WTC11 (cell line): ENCODE measurements at regions not wholly inside any gene's neighbourhood (a gene's known extent, or its start where the extent isn't known, plus 50 kb on each side); places are given as distances from the start of the nearest gene placed in this dataset.
A peak's percentile ranks its signal among the peaks of the same experiment; 100 is the strongest.
"Not testable (repeated sequence)": the region's sequence is repeated elsewhere in the genome, so short reads cannot be mapped to it uniquely, and the experiment has no call there.

Experiments used
- ATAC-seq: fragments of 200-7000 bp; cut with Tn5 transposase; 2 replicates; pipeline ENCODE4 v1.10.0; 2021; ENCODE audit warnings: mild to moderate bottlenecking, moderate library complexity
- CTCF ChIA-PET: fragments of 300-600 bp; sonication (Branson Sonifier 250); formaldehyde crosslinking; loops from one replicate; lab custom pipeline; 2021; ENCODE audit warnings: antibody characterized with exemption; lab: Charles Lee
- POLR2A ChIA-PET: fragments of 350-600 bp; sonication (Branson Sonifier 250); formaldehyde crosslinking; loops from one replicate; lab custom pipeline; 2021; ENCODE audit warnings: antibody characterized with exemption; lab: Charles Lee
- DNase-seq: peaks from one replicate; pipeline ENCODE4 v3.0.0; 2021; ENCODE audit warnings: low spot score
- H3K27ac Mint-ChIP-seq: 2 replicates; pipeline ENCODE4 v1.8.0; 2021; ENCODE audit warnings: mixed read lengths
- H3K27me3 Mint-ChIP-seq: 2 replicates; pipeline ENCODE4 v1.8.0; 2021; ENCODE audit warnings: low read depth, mild to moderate bottlenecking, moderate library complexity, mixed read lengths
- H3K36me3 Mint-ChIP-seq: 2 replicates; pipeline ENCODE4 v1.8.0; 2021; ENCODE audit warnings: mixed read lengths
- H3K4me1 Mint-ChIP-seq: 2 replicates; pipeline ENCODE4 v1.8.0; 2022; ENCODE audit warnings: mixed read lengths
- H3K4me3 Mint-ChIP-seq: 2 replicates; pipeline ENCODE4 v1.8.0; 2021; ENCODE audit warnings: mild to moderate bottlenecking, moderate library complexity, mixed read lengths
- H3K9me3 Mint-ChIP-seq: 2 replicates; pipeline ENCODE4 v1.8.0; 2021; ENCODE audit warnings: mixed read lengths
- CREB1 ChIP-seq: sonication (generic); formaldehyde crosslinking; IDR thresholded peaks from 2 replicates; pipeline ENCODE4 v1.8.0; 2023; ENCODE audit warnings: mild to moderate bottlenecking, missing genetic modification reagents
- ESRRA ChIP-seq: sonication (generic); formaldehyde crosslinking; IDR thresholded peaks from 2 replicates; pipeline ENCODE4 v1.8.1; 2022; ENCODE audit warnings: mild to moderate bottlenecking, missing genetic modification reagents, borderline replicate concordance
- KAT7 ChIP-seq: sonication (generic); formaldehyde crosslinking; IDR thresholded peaks from 2 replicates; pipeline ENCODE4 v1.8.1; 2023; ENCODE audit warnings: missing genetic modification reagents, mild to moderate bottlenecking, borderline replicate concordance
- MYBL2 ChIP-seq: sonication (generic); formaldehyde crosslinking; IDR thresholded peaks from 2 replicates; pipeline ENCODE4 v1.8.1; 2023; ENCODE audit warnings: mild to moderate bottlenecking, moderate library complexity, missing genetic modification reagents
- NFATC4 ChIP-seq: fragments of 250-450 bp; sonication (Bioruptor Pico); IDR thresholded peaks from 2 replicates; pipeline ENCODE4 v1.9.0; 2021; ENCODE audit warnings: mild to moderate bottlenecking
- NR3C1 ChIP-seq: sonication (generic); formaldehyde crosslinking; conservative IDR thresholded peaks from 2 replicates; pipeline ENCODE4 v1.8.1; 2023; ENCODE audit warnings: low read depth, mild to moderate bottlenecking, missing genetic modification reagents
- SMAD4 ChIP-seq: sonication (generic); formaldehyde crosslinking; IDR thresholded peaks from 2 replicates; pipeline ENCODE4 v1.8.0; 2022; ENCODE audit warnings: mild to moderate bottlenecking, missing genetic modification reagents
- TCF7 ChIP-seq: sonication (generic); formaldehyde crosslinking; IDR thresholded peaks from 2 replicates; pipeline ENCODE4 v1.8.0; 2022; ENCODE audit warnings: mild to moderate bottlenecking, low read depth, missing genetic modification reagents, moderate library complexity
- TEAD1 ChIP-seq: sonication (generic); formaldehyde crosslinking; IDR thresholded peaks from 2 replicates; pipeline ENCODE4 v1.8.0; 2022; ENCODE audit warnings: mild to moderate bottlenecking, missing genetic modification reagents
- TP53 ChIP-seq: sonication (generic); formaldehyde crosslinking; IDR thresholded peaks from 2 replicates; pipeline ENCODE4 v1.8.1; 2023; ENCODE audit warnings: mild to moderate bottlenecking, missing genetic modification reagents
- ZNF138 ChIP-seq: sonication (generic); formaldehyde crosslinking; conservative IDR thresholded peaks from 2 replicates; pipeline ENCODE4 v1.8.1; 2022; ENCODE audit warnings: mild to moderate bottlenecking, moderate library complexity, missing genetic modification reagents
- ZNF317 ChIP-seq: sonication (generic); formaldehyde crosslinking; IDR thresholded peaks from 2 replicates; pipeline ENCODE4 v1.8.1; 2023; ENCODE audit warnings: low read depth, mild to moderate bottlenecking, moderate library complexity, missing genetic modification reagents, borderline replicate concordance
- TF ChIP-seq, protein P1 (sequence below): sonication (generic); formaldehyde crosslinking; IDR thresholded peaks from 2 replicates; pipeline ENCODE4 v1.8.0; 2022; ENCODE audit warnings: mild to moderate bottlenecking, missing genetic modification reagents
- TF ChIP-seq, protein P2 (sequence below): sonication (generic); formaldehyde crosslinking; conservative IDR thresholded peaks from 2 replicates; pipeline ENCODE4 v1.8.1; 2022; ENCODE audit warnings: mild to moderate bottlenecking, missing genetic modification reagents
- TF ChIP-seq, protein P3 (sequence below): sonication (generic); formaldehyde crosslinking; IDR thresholded peaks from 2 replicates; pipeline ENCODE4 v1.8.1; 2023; ENCODE audit warnings: mild to moderate bottlenecking, missing genetic modification reagents
- TF ChIP-seq, protein P4 (sequence below): fragments of 250-450 bp; sonication (Bioruptor Pico); conservative IDR thresholded peaks from 2 replicates; pipeline ENCODE4 v1.9.0; 2021; ENCODE audit warnings: mild to moderate bottlenecking
- TF ChIP-seq, protein P5 (sequence below): sonication (generic); formaldehyde crosslinking; IDR thresholded peaks from 2 replicates; pipeline ENCODE4 v1.8.1; 2022; ENCODE audit warnings: low read depth, mild to moderate bottlenecking, moderate library complexity, missing genetic modification reagents, borderline replicate concordance
- TF ChIP-seq, protein P6 (sequence below): sonication (generic); formaldehyde crosslinking; IDR thresholded peaks from 2 replicates; pipeline ENCODE4 v1.8.1; 2022; ENCODE audit warnings: missing genetic modification reagents, borderline replicate concordance
- TF ChIP-seq, protein P7 (sequence below): sonication (generic); formaldehyde crosslinking; IDR thresholded peaks from 2 replicates; pipeline ENCODE4 v1.8.0; 2022; ENCODE audit warnings: mild to moderate bottlenecking, missing genetic modification reagents

DNA sequence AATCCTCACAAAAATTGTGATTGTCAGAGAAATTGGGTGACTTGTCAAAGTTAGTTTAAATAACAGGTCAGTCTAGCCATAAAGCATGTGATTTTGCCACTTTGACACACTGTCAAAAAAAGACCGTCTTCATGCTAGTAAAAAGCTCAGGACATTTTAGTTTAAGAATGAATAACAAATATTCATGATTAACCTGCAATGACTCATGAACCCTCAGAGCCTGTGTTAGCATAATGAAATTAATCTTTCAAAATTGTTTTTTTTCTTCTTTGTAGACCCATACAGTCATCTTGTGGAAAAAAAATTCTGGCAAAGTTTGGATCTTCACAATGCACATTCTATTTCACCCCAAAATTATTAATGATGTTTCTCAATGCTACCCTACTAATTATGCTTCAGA lies 255.2 kb upstream of the POT1 start:
- peaks cover 6% of the 10 kb centered on the region for H3K4me1 Mint-ChIP-seq
- POLR2A ChIA-PET, result interaction anchor here (0.5 kb wide), 1 partner anchor 58 kb away, joined by 4 read pairs; no protein-coding TSS in a partner anchor

DNA sequence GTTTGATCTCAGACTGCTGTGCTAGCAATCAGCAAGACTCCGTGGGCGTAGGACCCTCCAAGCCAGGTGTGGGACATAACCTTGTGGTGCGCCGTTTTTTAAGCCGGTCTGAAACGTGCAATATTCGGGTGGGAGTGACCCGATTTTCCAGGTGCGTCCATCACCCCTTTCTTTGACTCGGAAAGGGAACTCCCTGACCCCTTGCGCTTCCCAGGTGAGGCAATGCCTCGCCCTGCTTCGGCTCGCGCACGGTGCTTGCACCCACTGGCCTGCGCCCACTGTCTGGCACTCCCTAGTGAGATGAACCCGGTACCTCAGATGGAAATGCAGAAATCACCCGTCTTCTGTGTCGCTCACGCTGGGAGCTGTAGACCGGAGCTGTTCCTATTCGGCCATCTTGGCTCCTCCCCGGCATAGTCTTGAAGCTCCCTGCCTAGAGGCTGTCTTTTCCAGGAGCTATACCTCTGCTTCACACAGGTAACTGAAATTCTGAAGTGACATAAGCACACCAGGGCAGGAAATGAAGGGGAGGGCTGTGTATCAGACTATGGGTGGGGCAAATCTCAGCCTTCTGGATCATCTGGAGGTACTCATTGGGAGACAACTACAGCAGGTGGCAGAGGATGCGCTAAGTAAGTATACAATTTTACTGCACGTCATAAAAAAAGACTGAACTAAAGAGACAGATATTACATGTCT lies 252.1 kb upstream of the POT1 start:
- Mint-ChIP-seq H3K36me3 (peaks cover 29% of the 10 kb centered on the region), H3K9me3 (peaks cover 26% of the 10 kb centered on the region), H3K4me3 (peak overlapping the region; percentile 56), H3K27ac (peak overlapping the region; percentile 63)
- peak; percentile 16 for DNase-seq
- H3K27me3 Mint-ChIP-seq, CTCF ChIA-PET, H3K4me1 Mint-ChIP-seq, POLR2A ChIA-PET: not testable (repeated sequence)
- peak; percentile 93 for ATAC-seq
- TF ChIP-seq, protein P1, sequence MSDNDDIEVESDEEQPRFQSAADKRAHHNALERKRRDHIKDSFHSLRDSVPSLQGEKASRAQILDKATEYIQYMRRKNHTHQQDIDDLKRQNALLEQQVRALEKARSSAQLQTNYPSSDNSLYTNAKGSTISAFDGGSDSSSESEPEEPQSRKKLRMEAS (CRISPR knock-in tag), result 0 out of 2 replicates have a peak, but pooled peaks have one; percentile 21

More for the DNA sequence above, 255.2 kb upstream of the POT1 start:
- Mint-ChIP-seq H3K9me3 (peaks cover 15% of the 10 kb centered on the region), H3K27me3 (no peaks in the 10 kb centered on the region), H3K27ac (no peak overlapping the region), H3K36me3 (peaks cover 17% of the 10 kb centered on the region)
- CTCF ChIA-PET, result no interaction called here
- ATAC-seq, result no peak
- no peak for DNase-seq
- no peak for TF ChIP-seq TP53 (CRISPR knock-in tag)
- TF ChIP-seq, protein P2, sequence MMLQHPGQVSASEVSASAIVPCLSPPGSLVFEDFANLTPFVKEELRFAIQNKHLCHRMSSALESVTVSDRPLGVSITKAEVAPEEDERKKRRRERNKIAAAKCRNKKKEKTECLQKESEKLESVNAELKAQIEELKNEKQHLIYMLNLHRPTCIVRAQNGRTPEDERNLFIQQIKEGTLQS, result no peak
- TF ChIP-seq NR3C1 (CRISPR knock-in tag), result no peak
- no peak for TF ChIP-seq ZNF317 (CRISPR knock-in tag)
- TF ChIP-seq, protein P3, sequence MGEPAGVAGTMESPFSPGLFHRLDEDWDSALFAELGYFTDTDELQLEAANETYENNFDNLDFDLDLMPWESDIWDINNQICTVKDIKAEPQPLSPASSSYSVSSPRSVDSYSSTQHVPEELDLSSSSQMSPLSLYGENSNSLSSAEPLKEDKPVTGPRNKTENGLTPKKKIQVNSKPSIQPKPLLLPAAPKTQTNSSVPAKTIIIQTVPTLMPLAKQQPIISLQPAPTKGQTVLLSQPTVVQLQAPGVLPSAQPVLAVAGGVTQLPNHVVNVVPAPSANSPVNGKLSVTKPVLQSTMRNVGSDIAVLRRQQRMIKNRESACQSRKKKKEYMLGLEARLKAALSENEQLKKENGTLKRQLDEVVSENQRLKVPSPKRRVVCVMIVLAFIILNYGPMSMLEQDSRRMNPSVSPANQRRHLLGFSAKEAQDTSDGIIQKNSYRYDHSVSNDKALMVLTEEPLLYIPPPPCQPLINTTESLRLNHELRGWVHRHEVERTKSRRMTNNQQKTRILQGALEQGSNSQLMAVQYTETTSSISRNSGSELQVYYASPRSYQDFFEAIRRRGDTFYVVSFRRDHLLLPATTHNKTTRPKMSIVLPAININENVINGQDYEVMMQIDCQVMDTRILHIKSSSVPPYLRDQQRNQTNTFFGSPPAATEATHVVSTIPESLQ (CRISPR knock-in tag), result no peak
- no peak for TF ChIP-seq SMAD4 (CRISPR knock-in tag)
- TF ChIP-seq, protein P4, sequence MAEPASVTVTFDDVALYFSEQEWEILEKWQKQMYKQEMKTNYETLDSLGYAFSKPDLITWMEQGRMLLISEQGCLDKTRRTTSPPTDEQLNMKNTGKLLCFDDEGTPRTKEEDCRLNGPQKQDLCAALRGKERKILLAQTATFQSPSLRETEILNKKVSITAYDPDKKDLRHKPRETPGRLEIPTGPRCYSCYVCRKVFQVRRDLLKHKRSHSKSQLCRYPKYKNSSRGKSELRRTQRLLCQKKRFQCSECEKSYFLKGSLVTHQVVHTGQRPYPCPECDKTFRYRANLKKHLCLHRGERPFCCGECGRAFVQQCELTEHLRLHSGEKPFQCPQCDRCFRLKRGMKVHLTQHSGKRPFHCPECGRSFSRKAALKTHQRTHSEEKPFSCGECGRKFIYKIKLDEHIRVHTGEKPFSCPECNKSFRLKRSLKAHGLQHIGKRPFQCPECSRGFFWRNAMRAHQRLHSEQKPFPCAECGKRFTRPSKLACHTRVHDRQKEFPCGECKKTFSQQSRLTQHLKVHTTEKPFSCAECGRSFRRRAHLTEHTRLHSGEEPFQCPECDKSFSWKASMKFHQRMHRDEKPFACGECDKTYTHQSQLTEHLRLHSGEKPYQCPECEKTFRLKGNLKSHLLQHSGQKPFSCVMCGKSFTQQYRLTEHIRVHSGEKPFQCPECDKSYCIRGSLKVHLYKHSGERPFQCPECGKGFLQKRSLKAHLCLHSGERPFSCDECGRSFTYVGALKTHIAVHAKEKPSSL, result no peak
- TF ChIP-seq NFATC4 (CRISPR knock-in tag), result no peak
- TF ChIP-seq ZNF138 (CRISPR knock-in tag), result no peak
- TF ChIP-seq, all 79 proteins: peak for 0
- H3K4me3 Mint-ChIP-seq, result no peak overlapping the region

DNA sequence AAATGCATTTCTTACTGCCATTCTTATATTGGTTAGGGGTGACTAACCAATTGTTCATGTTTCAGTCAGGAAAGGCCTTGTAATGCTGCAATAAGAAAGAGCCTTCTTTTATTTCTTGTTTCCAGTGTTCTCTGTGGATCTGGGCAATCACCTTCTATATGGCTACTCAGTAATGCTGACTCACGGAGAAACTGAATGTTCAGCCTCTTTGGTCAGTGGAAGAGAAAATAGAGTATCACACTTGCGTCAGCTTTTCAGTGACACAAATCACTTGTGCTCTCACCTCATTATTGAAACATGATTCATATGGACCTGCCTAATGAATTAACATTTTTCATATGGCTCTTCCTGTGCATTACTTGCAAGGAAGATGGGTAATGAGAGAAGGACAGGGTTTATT lies 243.9 kb upstream of the POT1 start:
- TF ChIP-seq ESRRA (no peak), MYBL2 (CRISPR knock-in tag) (no peak), TEAD1 (no peak), KAT7 (CRISPR knock-in tag) (no peak), ZNF317 (CRISPR knock-in tag) (no peak), CREB1 (no peak), TCF7 (CRISPR knock-in tag) (no peak)
- TF ChIP-seq, protein P5, sequence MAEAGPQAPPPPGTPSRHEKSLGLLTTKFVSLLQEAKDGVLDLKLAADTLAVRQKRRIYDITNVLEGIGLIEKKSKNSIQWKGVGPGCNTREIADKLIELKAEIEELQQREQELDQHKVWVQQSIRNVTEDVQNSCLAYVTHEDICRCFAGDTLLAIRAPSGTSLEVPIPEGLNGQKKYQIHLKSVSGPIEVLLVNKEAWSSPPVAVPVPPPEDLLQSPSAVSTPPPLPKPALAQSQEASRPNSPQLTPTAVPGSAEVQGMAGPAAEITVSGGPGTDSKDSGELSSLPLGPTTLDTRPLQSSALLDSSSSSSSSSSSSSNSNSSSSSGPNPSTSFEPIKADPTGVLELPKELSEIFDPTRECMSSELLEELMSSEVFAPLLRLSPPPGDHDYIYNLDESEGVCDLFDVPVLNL, result no peak
- TF ChIP-seq, protein P6, sequence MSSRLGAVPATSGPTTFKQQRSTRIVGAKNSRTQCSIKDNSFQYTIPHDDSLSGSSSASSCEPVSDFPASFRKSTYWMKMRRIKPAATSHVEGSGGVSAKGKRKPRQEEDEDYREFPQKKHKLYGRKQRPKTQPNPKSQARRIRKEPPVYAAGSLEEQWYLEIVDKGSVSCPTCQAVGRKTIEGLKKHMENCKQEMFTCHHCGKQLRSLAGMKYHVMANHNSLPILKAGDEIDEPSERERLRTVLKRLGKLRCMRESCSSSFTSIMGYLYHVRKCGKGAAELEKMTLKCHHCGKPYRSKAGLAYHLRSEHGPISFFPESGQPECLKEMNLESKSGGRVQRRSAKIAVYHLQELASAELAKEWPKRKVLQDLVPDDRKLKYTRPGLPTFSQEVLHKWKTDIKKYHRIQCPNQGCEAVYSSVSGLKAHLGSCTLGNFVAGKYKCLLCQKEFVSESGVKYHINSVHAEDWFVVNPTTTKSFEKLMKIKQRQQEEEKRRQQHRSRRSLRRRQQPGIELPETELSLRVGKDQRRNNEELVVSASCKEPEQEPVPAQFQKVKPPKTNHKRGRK, result no peak
- TF ChIP-seq, protein P7, sequence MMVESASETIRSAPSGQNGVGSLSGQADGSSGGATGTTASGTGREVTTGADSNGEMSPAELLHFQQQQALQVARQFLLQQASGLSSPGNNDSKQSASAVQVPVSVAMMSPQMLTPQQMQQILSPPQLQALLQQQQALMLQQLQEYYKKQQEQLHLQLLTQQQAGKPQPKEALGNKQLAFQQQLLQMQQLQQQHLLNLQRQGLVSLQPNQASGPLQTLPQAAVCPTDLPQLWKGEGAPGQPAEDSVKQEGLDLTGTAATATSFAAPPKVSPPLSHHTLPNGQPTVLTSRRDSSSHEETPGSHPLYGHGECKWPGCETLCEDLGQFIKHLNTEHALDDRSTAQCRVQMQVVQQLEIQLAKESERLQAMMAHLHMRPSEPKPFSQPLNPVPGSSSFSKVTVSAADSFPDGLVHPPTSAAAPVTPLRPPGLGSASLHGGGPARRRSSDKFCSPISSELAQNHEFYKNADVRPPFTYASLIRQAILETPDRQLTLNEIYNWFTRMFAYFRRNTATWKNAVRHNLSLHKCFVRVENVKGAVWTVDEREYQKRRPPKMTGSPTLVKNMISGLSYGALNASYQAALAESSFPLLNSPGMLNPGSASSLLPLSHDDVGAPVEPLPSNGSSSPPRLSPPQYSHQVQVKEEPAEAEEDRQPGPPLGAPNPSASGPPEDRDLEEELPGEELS, result no peak
- H3K9me3 Mint-ChIP-seq, result peaks cover 14% of the 10 kb centered on the region
- ChIA-PET CTCF (no interaction called here), POLR2A (no interaction called here)
- H3K27ac Mint-ChIP-seq, result no peak overlapping the region
- no peak overlapping the region for H3K4me3 Mint-ChIP-seq
- peaks cover 12% of the 10 kb centered on the region for H3K36me3 Mint-ChIP-seq
- H3K4me1 Mint-ChIP-seq, result no peaks in the 10 kb centered on the region
- no peak for ATAC-seq
- no peak for DNase-seq
- H3K27me3 Mint-ChIP-seq, result no peaks in the 10 kb centered on the region
